ENCODE measurements at regions not wholly inside any gene's neighbourhood (a gene's known extent, or its start where the extent isn't known, plus 50 kb on each side); places are given as distances from the start of the nearest gene placed in this dataset.

DNA sequence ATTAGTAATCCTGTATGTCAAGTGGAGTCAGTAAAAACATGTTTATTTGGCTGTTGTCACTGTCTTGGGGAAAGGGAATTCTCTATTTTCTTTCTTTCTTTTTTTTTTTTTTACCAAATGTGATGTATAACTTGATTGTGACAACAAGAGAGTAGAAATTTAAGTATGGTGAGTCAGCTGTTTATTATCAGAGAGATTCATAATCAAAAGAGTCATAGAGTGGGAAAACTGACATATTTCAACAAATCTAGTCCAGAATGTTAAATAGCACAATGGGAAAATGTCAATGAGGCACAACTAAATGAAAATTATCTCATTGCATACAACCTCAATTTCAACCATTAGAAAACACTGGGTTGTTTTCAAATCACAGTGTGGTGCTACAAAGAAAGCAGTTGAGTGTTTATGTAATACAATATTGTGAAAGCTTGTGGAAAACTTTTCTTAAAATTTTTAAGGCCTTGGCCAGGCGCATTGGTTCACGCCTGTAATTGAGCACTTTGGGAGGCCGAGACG lies 111.9 kb upstream of the DTNA start:
- TF ChIP-seq, protein P1, sequence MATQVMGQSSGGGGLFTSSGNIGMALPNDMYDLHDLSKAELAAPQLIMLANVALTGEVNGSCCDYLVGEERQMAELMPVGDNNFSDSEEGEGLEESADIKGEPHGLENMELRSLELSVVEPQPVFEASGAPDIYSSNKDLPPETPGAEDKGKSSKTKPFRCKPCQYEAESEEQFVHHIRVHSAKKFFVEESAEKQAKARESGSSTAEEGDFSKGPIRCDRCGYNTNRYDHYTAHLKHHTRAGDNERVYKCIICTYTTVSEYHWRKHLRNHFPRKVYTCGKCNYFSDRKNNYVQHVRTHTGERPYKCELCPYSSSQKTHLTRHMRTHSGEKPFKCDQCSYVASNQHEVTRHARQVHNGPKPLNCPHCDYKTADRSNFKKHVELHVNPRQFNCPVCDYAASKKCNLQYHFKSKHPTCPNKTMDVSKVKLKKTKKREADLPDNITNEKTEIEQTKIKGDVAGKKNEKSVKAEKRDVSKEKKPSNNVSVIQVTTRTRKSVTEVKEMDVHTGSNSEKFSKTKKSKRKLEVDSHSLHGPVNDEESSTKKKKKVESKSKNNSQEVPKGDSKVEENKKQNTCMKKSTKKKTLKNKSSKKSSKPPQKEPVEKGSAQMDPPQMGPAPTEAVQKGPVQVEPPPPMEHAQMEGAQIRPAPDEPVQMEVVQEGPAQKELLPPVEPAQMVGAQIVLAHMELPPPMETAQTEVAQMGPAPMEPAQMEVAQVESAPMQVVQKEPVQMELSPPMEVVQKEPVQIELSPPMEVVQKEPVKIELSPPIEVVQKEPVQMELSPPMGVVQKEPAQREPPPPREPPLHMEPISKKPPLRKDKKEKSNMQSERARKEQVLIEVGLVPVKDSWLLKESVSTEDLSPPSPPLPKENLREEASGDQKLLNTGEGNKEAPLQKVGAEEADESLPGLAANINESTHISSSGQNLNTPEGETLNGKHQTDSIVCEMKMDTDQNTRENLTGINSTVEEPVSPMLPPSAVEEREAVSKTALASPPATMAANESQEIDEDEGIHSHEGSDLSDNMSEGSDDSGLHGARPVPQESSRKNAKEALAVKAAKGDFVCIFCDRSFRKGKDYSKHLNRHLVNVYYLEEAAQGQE (IDR thresholded peaks at IDR 0.05; ENCODE audit: insufficient read depth in 1 of 2, low read depth in 2 of 2, low read length in 2 of 2), result no peak
- TF ChIP-seq FOXP2 (optimal IDR thresholded peaks at IDR 0.05; ENCODE audit: borderline replicate concordance, extremely low read depth, extremely low read length, insufficient read depth) (no peak), POLR2AphosphoS5 (IDR thresholded peaks at IDR 0.05; ENCODE audit: low read depth, low read length) (no peak), SIN3A (IDR thresholded peaks at IDR 0.05; ENCODE audit: borderline replicate concordance, insufficient read depth, low read length) (no peak)

Data from PFSK-1 (cell line).